ENCODE measurements at regions not wholly inside any gene's neighbourhood (a gene's known extent, or its start where the extent isn't known, plus 50 kb on each side); places are given as distances from the start of the nearest gene placed in this dataset.

- no peak for TF ChIP-seq CTCF (IDR thresholded peaks at IDR 0.05)
Measured at GRCh38 chr12:107372229-107372658, 278.9 kb upstream of the CRY1 start.

GRCh38 chr12:107373238-107373809 lies 280.0 kb upstream of the CRY1 start:
- no peak for TF ChIP-seq CTCF (IDR thresholded peaks at IDR 0.05)

DNA sequence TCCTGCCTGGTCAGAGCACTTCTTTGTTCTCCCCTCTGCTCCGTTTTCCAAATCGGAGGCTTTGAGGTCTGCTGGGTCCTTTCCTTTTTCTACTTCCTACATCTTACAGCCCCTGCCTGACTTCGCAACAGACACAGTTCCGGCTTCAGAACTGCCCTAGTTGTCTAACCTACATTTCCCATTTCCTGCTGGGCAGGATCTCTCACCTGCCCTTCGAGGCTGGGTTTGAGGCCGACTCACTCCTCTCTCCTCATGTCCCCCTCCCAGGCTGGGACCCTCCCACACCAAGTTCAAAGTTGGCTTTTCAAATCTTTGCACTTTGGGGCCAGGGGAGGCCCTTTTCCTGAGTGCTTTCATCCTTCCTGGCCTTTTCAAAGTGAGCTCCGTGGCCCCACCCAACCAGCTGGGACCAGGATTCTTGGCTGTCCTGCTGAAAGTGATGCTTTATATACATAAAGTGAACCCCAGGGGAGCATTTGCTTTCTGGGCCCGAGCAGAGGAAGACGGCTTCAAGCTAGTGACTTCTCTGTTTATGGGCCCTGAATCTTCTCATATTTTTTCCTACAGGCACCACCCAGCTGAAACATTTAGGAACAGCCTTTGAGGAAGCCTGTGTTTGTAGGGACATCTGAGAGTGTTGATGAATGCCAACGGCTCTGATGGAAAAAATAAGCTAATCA lies 281.0 kb upstream of the CRY1 start:
- no peak for TF ChIP-seq CTCF (IDR thresholded peaks at IDR 0.05)

DNA sequence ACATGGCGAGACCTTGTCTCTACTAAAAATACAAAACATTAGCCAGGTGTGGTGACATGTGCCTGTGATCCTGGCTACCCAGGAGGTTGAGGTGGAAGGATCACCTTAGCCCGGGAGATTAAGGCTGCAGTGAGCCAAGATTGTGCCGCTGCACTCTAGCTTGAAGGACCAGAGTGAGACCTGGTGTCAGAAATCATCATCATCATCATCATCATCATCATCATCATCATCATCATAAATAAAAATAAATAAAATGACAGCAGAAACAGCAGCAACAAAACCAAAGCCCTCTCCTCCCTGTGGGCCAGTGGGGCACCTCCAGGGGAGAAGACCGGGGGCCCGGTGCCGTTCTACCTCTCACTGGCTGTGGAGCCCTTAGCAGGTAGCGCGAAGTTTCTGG lies 281.9 kb upstream of the CRY1 start:
- TF ChIP-seq CTCF (IDR thresholded peaks at IDR 0.05): no peak

DNA sequence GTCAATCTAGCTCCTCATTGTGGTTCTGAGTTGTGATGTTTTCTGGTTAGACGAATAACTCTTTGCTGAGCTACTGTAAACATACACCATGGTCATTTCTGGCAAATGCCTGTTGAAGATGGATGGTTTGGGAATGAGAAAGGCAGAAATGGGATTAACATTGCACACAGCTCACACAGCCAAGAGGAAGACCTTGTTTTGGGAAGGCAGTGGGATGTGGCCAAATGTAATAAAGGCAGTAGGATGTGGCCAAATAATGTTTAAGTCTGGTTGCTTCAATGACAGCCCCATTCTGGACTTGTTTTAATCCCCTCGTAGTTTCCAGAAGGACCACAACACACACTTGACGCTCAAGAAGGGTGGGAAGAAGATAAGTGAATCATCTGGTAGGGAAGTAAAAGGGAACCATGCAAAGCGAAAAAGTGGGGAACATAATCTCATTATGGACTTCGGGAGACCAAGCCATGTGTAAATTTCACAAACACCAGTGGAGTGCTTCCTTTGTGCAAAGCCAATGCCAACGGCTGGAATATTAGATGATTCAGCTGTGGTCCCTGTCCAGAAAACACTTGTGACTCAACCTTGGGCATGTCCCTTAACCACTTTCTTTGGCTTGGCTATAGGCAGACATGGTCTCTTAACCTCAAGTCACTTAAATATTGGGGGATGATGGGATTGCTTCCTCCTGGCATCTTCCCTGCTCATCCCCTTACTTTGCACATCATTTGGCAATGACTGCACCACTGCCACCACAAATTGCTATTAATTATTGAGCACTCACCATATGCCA lies 284.4 kb upstream of the CRY1 start:
- no peak for TF ChIP-seq CTCF (IDR thresholded peaks at IDR 0.05)

DNA sequence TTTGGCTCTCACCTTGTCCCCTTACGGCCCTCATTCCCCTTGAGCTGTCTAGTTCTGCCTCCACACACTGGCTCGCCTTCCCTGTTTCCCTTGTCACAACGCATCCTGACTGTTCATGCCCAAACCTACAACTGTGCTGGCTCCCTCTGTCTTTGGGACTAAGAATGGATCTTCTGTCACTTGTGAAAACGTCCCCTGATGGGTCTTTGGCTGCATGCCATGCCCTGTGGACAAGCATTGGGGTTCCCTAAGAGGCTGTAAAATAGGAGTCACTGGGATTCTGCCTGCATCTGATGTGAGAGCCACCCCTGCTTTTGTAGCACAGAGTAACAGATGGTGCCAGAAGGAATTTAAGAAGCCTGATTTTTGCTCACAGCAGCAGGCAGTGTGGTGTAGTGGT lies 285.3 kb upstream of the CRY1 start:
- no peak for TF ChIP-seq CTCF (IDR thresholded peaks at IDR 0.05)

- TF ChIP-seq CTCF (IDR thresholded peaks at IDR 0.05): no peak
Measured at GRCh38 chr12:107379852-107380567, 286.7 kb upstream of the CRY1 start.

Measured in LNCAP (cell line).